ENCODE measurements at regions not wholly inside any gene's neighbourhood (a gene's known extent, or its start where the extent isn't known, plus 50 kb on each side); places are given as distances from the start of the nearest gene placed in this dataset.

DNA sequence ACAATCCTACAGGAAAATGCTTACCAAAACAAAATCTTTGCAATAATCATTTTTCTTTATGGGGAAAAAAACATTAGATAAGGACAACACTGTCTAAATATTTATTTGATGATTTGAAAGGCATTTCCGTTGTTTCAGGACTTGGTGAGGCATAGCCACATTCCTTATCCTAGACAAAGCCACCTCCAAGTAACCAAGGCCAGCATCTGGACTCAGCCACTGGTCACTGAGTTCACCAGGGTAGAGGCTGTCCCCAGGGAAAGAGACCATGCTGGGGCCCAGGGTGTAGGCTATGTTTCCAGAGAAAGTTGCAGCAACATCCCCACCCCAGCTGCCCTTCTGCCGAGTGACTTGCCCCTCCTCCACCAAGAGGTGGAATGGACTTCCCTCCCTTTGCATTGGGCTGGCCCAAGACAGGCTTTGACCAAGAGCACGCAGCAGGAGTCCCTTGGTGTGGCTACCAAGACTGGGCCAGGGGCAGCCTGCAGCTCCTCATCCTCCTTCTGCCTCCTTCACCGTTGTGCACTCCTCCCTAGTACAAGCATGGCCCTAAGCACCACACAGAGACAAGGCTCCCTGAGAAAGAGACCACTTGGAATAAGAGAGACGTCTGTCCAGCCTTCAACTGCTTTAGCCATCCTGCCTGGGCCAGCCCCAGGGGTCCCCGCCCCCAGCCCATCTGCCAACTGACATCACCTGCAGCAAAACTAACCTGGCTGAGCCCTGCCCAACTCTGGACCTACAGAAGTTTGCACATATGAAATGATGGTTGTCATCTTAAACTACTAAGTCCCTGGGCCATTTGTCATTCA lies 68.1 kb upstream of the SPIN1 start:
- intact Hi-C loops (cut with DNase I): no loop called here
- H3K9me3 ChIP-seq: no peaks in the 10 kb centered on the region
- H3K27ac ChIP-seq: no peak overlapping the region
- no peaks in the 10 kb centered on the region for H3K27me3 ChIP-seq (replicated peaks; ENCODE audit: insufficient read depth)
- no peaks in the 10 kb centered on the region for H3K4me1 ChIP-seq (replicated peaks)
- H3K4me3 ChIP-seq: no peak overlapping the region
- DNase-seq (ENCODE audit: low spot score): no peak
- WGBS: 86% methylated on average over 6 of the region's 6 CpGs
- no peak for TF ChIP-seq POLR2A (IDR thresholded peaks at IDR 0.05)
- TF ChIP-seq, protein P1, sequence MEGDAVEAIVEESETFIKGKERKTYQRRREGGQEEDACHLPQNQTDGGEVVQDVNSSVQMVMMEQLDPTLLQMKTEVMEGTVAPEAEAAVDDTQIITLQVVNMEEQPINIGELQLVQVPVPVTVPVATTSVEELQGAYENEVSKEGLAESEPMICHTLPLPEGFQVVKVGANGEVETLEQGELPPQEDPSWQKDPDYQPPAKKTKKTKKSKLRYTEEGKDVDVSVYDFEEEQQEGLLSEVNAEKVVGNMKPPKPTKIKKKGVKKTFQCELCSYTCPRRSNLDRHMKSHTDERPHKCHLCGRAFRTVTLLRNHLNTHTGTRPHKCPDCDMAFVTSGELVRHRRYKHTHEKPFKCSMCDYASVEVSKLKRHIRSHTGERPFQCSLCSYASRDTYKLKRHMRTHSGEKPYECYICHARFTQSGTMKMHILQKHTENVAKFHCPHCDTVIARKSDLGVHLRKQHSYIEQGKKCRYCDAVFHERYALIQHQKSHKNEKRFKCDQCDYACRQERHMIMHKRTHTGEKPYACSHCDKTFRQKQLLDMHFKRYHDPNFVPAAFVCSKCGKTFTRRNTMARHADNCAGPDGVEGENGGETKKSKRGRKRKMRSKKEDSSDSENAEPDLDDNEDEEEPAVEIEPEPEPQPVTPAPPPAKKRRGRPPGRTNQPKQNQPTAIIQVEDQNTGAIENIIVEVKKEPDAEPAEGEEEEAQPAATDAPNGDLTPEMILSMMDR (IDR thresholded peaks at IDR 0.05): no peak
- TF ChIP-seq POLR2AphosphoS5 (IDR thresholded peaks at IDR 0.05): no peak
- no peaks in the 10 kb centered on the region for H3K36me3 ChIP-seq

GRCh38 chr9:88313364-88314220 lies 74.7 kb upstream of the SPIN1 start:
- DNase-seq (ENCODE audit: low spot score): no peak
- intact Hi-C loops (cut with DNase I): no loop called here
- no peaks in the 10 kb centered on the region for H3K4me1 ChIP-seq (replicated peaks)
- H3K27ac ChIP-seq: no peak overlapping the region
- H3K36me3 ChIP-seq: no peaks in the 10 kb centered on the region
- no peaks in the 10 kb centered on the region for H3K27me3 ChIP-seq (replicated peaks; ENCODE audit: insufficient read depth)
- no peaks in the 10 kb centered on the region for H3K9me3 ChIP-seq
- WGBS: 68% methylated on average over 15 of the region's 15 CpGs
- H3K4me3 ChIP-seq: no peak overlapping the region
- TF ChIP-seq POLR2AphosphoS5 (IDR thresholded peaks at IDR 0.05) (no peak), POLR2A (IDR thresholded peaks at IDR 0.05) (no peak)
- TF ChIP-seq, protein P1 (IDR thresholded peaks at IDR 0.05): no peak

DNA sequence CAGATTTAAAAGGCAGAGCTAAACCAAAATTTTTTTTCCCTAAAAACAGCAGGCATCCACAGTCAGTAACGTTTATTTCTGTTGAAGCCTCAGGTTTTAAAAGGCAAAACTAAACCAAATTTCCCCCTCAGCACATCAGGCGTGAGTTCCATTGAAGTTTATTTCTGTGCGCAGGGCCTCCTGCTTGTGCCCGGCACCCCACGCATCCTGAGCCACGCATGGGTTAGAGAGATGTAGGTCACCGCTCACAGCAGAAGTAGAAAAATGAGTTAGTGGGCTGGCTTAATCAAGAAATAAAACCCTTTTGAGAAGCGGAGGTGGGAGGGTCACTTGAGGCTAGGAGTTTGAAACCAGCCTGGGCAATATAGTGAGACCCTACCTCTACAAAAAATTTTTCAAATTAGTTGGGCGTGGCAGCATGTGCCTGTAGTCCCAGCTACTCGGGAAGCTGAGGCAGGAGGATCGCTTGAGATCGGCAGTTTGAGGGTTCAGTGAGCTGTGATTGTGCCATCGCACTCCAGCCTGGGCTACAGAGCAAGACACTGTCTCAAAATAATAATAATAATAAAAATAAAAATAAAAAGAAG lies 75.6 kb upstream of the SPIN1 start:
- DNase-seq (ENCODE audit: low spot score): no peak
- H3K4me3 ChIP-seq: no peak overlapping the region
- no peak for TF ChIP-seq POLR2AphosphoS5 (IDR thresholded peaks at IDR 0.05)
- TF ChIP-seq, protein P1 (IDR thresholded peaks at IDR 0.05): no peak
- TF ChIP-seq POLR2A (IDR thresholded peaks at IDR 0.05): no peak
- H3K9me3 ChIP-seq: no peaks in the 10 kb centered on the region
- no peaks in the 10 kb centered on the region for H3K27me3 ChIP-seq (replicated peaks; ENCODE audit: insufficient read depth)
- no peak overlapping the region for H3K27ac ChIP-seq
- WGBS: 89% methylated on average over 13 of the region's 13 CpGs
- H3K4me1 ChIP-seq (replicated peaks): no peaks in the 10 kb centered on the region
- intact Hi-C loops (cut with DNase I): no loop called here
- no peaks in the 10 kb centered on the region for H3K36me3 ChIP-seq

DNA sequence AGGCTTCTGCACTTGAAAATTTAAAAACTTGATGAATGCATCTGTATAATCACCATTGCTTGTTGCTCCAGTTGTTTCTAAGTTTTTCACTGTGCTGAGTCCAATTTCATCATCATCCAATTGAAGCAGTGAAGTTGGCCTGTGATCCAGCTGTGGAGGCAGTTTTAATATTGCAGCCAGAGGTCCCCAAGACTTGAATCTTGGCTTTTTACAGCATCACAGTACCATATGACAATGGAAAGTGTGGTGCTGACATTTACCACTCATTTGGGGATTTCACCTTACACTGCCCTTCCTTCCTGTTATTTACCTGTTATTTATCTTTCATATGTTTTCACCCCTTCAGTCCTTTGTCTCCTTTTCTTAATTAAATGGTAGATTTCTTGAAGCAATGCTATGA lies 76.2 kb upstream of the SPIN1 start:
- TF ChIP-seq POLR2A (IDR thresholded peaks at IDR 0.05): no peak
- H3K27ac ChIP-seq: no peak overlapping the region

DNA sequence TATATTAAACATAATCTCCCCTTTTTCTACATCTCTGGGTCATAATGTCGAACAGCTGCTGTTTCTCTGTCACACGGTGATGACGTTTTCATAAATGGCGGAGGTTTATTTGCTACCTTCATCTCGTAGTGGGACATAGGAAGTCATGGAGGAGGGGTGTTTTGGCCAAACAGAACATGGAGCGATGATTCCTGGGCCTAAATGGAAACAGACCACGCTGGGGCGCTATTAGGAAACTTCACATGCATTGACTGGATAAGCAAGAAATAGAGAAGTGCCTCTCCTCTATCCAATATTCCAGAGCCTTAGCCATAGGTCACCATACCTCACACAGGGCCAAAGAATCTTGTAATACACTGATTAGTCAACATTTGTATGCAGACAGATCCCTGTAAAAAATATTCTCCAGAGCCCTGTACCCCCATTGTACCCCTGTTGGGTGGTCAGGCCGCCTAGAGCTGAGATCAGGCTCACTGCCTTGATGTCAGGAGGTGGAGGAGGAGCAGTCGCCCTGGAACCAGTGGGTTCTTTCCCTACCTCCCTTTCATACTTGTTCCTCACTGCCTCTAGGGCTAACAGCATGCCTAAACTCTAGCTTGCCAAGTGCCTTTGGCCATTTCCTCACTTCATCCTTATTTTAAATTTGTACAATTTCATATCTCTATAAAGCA lies 77.8 kb upstream of the SPIN1 start:
- Histone ChIP-seq H3K27me3 (replicated peaks; ENCODE audit: insufficient read depth) (no peaks in the 10 kb centered on the region), H3K36me3 (no peaks in the 10 kb centered on the region), H3K9me3 (no peaks in the 10 kb centered on the region), H3K4me1 (replicated peaks) (no peaks in the 10 kb centered on the region), H3K4me3 (no peak overlapping the region), H3K27ac (no peak overlapping the region)
- 74% methylated on average over 10 of the region's 10 CpGs for WGBS
- DNase-seq (ENCODE audit: low spot score): no peak
- TF ChIP-seq, protein P1 (IDR thresholded peaks at IDR 0.05): no peak
- TF ChIP-seq POLR2A (IDR thresholded peaks at IDR 0.05) (no peak), POLR2AphosphoS5 (IDR thresholded peaks at IDR 0.05) (no peak)
- intact Hi-C loops (cut with DNase I): no loop called here

More for the DNA sequence above, 76.2 kb upstream of the SPIN1 start:
- H3K36me3 ChIP-seq: no peaks in the 10 kb centered on the region
- intact Hi-C loops (cut with DNase I): no loop called here
- H3K9me3 ChIP-seq: no peaks in the 10 kb centered on the region
- no peak for DNase-seq (ENCODE audit: low spot score)
- no peak overlapping the region for H3K4me3 ChIP-seq
- no peaks in the 10 kb centered on the region for H3K4me1 ChIP-seq (replicated peaks)
- no peaks in the 10 kb centered on the region for H3K27me3 ChIP-seq (replicated peaks; ENCODE audit: insufficient read depth)
